Parathyroid adenoma (tissue), 2 donors: ENCODE measurements at regions not wholly inside any gene's neighbourhood (a gene's known extent, or its start where the extent isn't known, plus 50 kb on each side); places are given as distances from the start of the nearest gene placed in this dataset.

Experiments
- H2AFZ ChIP-seq: fragments of 300-600 bp; sonication (generic); one replicate; pipeline ENCODE4 v1.7.0; 2017; ENCODE audit warnings: antibody characterized with exemption, mild to moderate bottlenecking
- H3K27ac ChIP-seq: fragments of 300-600 bp; sonication (generic); one replicate; pipeline ENCODE4 v1.7.0; 2017
- H3K27me3 ChIP-seq: fragments of 300-600 bp; sonication (generic); one replicate; pipeline ENCODE4 v1.7.0; 2017; ENCODE audit warnings: low read length; ENCODE audit not compliant: control insufficient read depth, insufficient read depth
- H3K36me3 ChIP-seq: fragments of 300-600 bp; sonication (generic); one replicate; pipeline ENCODE4 v1.7.0; 2017; ENCODE audit warnings: low read length; ENCODE audit not compliant: control insufficient read depth, insufficient read depth
- H3K4me1 ChIP-seq: fragments of 300-600 bp; sonication (generic); one replicate; pipeline ENCODE4 v1.7.0; 2017; ENCODE audit warnings: control low read depth
- H3K4me2 ChIP-seq: fragments of 300-600 bp; sonication (generic); one replicate; pipeline ENCODE4 v1.7.0; 2017; ENCODE audit warnings: low read length
- H3K4me3 ChIP-seq: fragments of 300-600 bp; sonication (generic); one replicate; pipeline ENCODE4 v1.7.0; 2017; ENCODE audit warnings: low read depth, low read length
- H3K79me2 ChIP-seq: fragments of 300-600 bp; sonication (generic); one replicate; pipeline ENCODE4 v1.7.0; 2017; ENCODE audit warnings: control low read depth
- H3K9ac ChIP-seq: fragments of 300-600 bp; sonication (generic); one replicate; pipeline ENCODE4 v1.7.0; 2017; ENCODE audit warnings: mild to moderate bottlenecking
- H3K9me3 ChIP-seq: fragments of 300-600 bp; sonication (generic); one replicate; pipeline ENCODE4 v1.7.0; 2017; ENCODE audit warnings: low read length; ENCODE audit not compliant: control insufficient read depth
- CTCF ChIP-seq: fragments of 300-600 bp; sonication (generic); IDR thresholded peaks from one replicate; pipeline ENCODE4 v1.7.0; 2017; ENCODE audit warnings: antibody characterized with exemption, mild to moderate bottlenecking
- donor health status: primary hyperparathyroidism.

DNA sequence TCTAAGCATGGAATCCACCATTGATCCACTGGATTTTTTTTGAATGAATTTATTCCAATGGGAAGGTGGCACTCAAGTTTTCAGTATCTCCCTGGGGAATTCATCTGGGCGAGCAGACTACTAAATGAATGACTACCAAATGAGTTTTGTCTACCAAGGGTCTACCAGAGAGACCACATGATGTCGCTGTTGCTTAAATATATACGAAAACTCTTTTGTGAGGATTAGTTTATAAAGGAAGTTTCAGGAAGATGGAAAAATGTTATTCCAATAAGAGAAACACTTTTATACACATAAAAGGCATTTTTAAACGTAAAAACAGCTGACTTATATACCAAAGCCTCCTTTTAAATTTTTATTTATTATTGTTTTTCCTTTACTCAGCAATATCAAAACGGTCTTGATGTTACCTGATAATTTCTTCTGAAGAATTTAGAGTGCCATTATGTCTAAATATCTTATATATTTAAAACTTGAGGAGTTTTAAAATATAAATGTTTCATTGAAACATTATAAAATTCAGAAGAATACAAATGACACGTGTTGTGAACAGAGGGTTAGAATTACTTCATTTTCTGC, 139.7 kb downstream of the HRH4 start:
- no peak overlapping the region for H3K4me2 ChIP-seq
- H2AFZ ChIP-seq, result no peak overlapping the region
- no peaks in the 10 kb centered on the region for H3K9me3 ChIP-seq
- H3K79me2 ChIP-seq, result no peaks in the 10 kb centered on the region
- no peaks in the 10 kb centered on the region for H3K36me3 ChIP-seq
- no peak overlapping the region for H3K4me3 ChIP-seq
- H3K27ac ChIP-seq, result no peak overlapping the region
- H3K27me3 ChIP-seq, result no peaks in the 10 kb centered on the region
- no peak overlapping the region for H3K9ac ChIP-seq
- H3K4me1 ChIP-seq, result no peaks in the 10 kb centered on the region
- TF ChIP-seq CTCF, result peak; percentile 46

- H3K9ac ChIP-seq, result no peak overlapping the region
- no peak overlapping the region for H2AFZ ChIP-seq
- no peaks in the 10 kb centered on the region for H3K36me3 ChIP-seq
- no peaks in the 10 kb centered on the region for H3K9me3 ChIP-seq
- no peaks in the 10 kb centered on the region for H3K27me3 ChIP-seq
- no peak for TF ChIP-seq CTCF
- no peak overlapping the region for H3K4me2 ChIP-seq
- no peak overlapping the region for H3K27ac ChIP-seq
- no peak overlapping the region for H3K4me3 ChIP-seq
- H3K4me1 ChIP-seq, result no peaks in the 10 kb centered on the region
- H3K79me2 ChIP-seq, result no peaks in the 10 kb centered on the region
These were observed 141.1 kb downstream of the HRH4 start for GRCh38 chr18:24601585-24601984.

DNA sequence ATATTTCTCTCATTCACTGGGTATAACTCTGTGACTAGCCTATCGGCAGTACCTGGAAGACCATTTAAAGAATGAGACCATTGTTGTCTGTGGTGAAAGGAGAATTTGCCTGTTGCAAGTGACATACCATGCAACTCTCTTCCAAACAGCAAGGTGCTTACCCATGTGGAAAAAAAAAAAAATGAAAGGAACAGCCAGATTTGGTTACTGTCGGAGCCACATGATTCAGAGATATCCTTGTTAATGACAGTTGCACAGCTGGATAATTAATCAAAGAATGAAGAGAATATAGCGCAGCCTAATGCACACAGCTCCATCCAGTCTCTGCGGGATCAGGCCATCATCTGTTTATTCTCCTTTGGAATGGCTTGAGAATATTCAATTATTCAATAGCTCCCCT, 141.8 kb downstream of the HRH4 start:
- no peaks in the 10 kb centered on the region for H3K4me1 ChIP-seq
- H3K9me3 ChIP-seq, result no peaks in the 10 kb centered on the region
- H3K4me3 ChIP-seq, result no peak overlapping the region
- H2AFZ ChIP-seq, result no peak overlapping the region
- no peaks in the 10 kb centered on the region for H3K36me3 ChIP-seq
- H3K4me2 ChIP-seq, result no peak overlapping the region
- H3K27ac ChIP-seq, result no peak overlapping the region
- no peaks in the 10 kb centered on the region for H3K79me2 ChIP-seq
- H3K9ac ChIP-seq, result no peak overlapping the region
- TF ChIP-seq CTCF, result no peak
- H3K27me3 ChIP-seq, result no peaks in the 10 kb centered on the region

DNA sequence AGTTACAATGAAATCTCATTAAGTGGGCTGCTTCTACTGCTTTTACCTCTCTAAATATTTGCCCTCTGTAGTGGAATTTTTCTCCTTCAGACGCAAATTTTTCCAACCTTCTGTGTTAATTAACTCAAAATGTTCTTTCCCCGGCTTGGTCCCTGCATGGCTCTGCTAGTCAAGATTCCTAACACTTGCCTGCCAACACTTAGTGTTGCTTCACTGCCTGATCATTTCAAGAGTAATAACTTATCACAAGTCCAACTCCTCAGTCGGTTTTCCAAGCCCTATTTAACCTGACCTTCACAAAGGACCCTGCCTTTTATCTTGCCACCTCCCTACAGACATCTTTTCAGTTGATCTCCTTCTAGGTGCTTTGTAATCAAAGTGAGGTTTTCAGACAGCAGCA, 142.7 kb downstream of the HRH4 start:
- TF ChIP-seq CTCF, result no peak
- H2AFZ ChIP-seq, result no peak overlapping the region
- H3K79me2 ChIP-seq, result no peaks in the 10 kb centered on the region
- no peak overlapping the region for H3K4me2 ChIP-seq
- no peaks in the 10 kb centered on the region for H3K27me3 ChIP-seq
- no peaks in the 10 kb centered on the region for H3K36me3 ChIP-seq
- no peaks in the 10 kb centered on the region for H3K4me1 ChIP-seq
- H3K9ac ChIP-seq, result no peak overlapping the region
- H3K9me3 ChIP-seq, result no peaks in the 10 kb centered on the region
- H3K27ac ChIP-seq, result no peak overlapping the region
- no peak overlapping the region for H3K4me3 ChIP-seq

- Histone ChIP-seq H3K9ac (no peak overlapping the region), H3K27me3 (no peaks in the 10 kb centered on the region), H3K9me3 (no peaks in the 10 kb centered on the region), H2AFZ (peak overlapping the region; percentile 25), H3K36me3 (no peaks in the 10 kb centered on the region), H3K4me3 (no peak overlapping the region), H3K27ac (no peak overlapping the region), H3K4me2 (no peak overlapping the region), H3K79me2 (no peaks in the 10 kb centered on the region), H3K4me1 (no peaks in the 10 kb centered on the region)
- TF ChIP-seq CTCF, result no peak
These were observed 145.0 kb downstream of the HRH4 start for GRCh38 chr18:24605444-24605843.
